OCI-LY3 (cell line): ENCODE measurements at regions not wholly inside any gene's neighbourhood (a gene's known extent, or its start where the extent isn't known, plus 50 kb on each side); places are given as distances from the start of the nearest gene placed in this dataset.

Source experiments
- H2AFZ ChIP-seq: fragments of 200-600, 300-600 bp; shearing (Covaris generic); 2 replicates; pipeline ENCODE4 v1.6.0; 2014; ENCODE audit warnings: antibody characterized with exemption, low read depth, low read length
- H3K27ac ChIP-seq: fragments of 200-600, 300-600 bp; sonication (generic); 2 replicates; pipeline ENCODE4 v1.5.1; 2014; ENCODE audit warnings: mild to moderate bottlenecking, low read length, moderate library complexity, mixed read lengths
- H3K27me3 ChIP-seq: fragments of 200-600, 300-600 bp; sonication (generic); 2 replicates; pipeline ENCODE4 v1.6.1; 2014; ENCODE audit warnings: low read depth, low read length, mixed read lengths
- H3K36me3 ChIP-seq: fragments of 200-600, 300-600 bp; sonication (generic); replicated peaks from 2 replicates; pipeline ENCODE3; 2014; ENCODE audit warnings: low read depth, low read length, mixed read lengths
- H3K4me1 ChIP-seq: fragments of 300-600, 200-600 bp; sonication (generic); 2 replicates; pipeline ENCODE4 v1.6.1; 2014; ENCODE audit warnings: low read length, mixed read lengths
- H3K4me2 ChIP-seq: fragments of 200-600, 300-600 bp; sonication (generic); 2 replicates; pipeline ENCODE4 v1.6.1; 2014; ENCODE audit warnings: low read length, mixed read lengths
- H3K4me3 ChIP-seq: fragments of 300-600, 200-600 bp; sonication (generic); 2 replicates; pipeline ENCODE4 v1.5.1; 2014; ENCODE audit warnings: antibody characterized with exemption, mild to moderate bottlenecking, low read length, moderate library complexity
- H3K79me2 ChIP-seq: fragments of 300-600, 200-600 bp; shearing (Covaris generic); 2 replicates; pipeline ENCODE4 v1.6.1; 2014; ENCODE audit warnings: mild to moderate bottlenecking, low read length, mixed read lengths
- H3K9ac ChIP-seq: fragments of 300-600, 200-600 bp; shearing (Covaris generic); 2 replicates; pipeline ENCODE4 v1.6.0; 2014; ENCODE audit warnings: mild to moderate bottlenecking, low read length, moderate library complexity
- H3K9me3 ChIP-seq: fragments of 200-600, 300-600 bp; shearing (Covaris generic); 2 replicates; pipeline ENCODE4 v1.6.1; 2014; ENCODE audit warnings: low read length, mixed read lengths; ENCODE audit not compliant: insufficient read depth
- H4K20me1 ChIP-seq: fragments of 200-600, 300-600 bp; sonication (generic); 2 replicates; pipeline ENCODE4 v1.6.1; 2016; ENCODE audit warnings: low read length, mixed read lengths; ENCODE audit not compliant: insufficient read depth
- CTCF ChIP-seq: fragments of 200-600, 300-600 bp; sonication (generic); IDR thresholded peaks from 2 replicates; pipeline ENCODE4 v1.5.1; 2014; ENCODE audit warnings: antibody characterized with exemption, low read length, low read depth
- EZH2phosphoT487 ChIP-seq: fragments of 200-600 bp; shearing (Covaris generic); IDR thresholded peaks from 2 replicates; pipeline ENCODE4 v1.6.1; 2018; ENCODE audit warnings: antibody characterized with exemption, mixed run types, low read depth

DNA sequence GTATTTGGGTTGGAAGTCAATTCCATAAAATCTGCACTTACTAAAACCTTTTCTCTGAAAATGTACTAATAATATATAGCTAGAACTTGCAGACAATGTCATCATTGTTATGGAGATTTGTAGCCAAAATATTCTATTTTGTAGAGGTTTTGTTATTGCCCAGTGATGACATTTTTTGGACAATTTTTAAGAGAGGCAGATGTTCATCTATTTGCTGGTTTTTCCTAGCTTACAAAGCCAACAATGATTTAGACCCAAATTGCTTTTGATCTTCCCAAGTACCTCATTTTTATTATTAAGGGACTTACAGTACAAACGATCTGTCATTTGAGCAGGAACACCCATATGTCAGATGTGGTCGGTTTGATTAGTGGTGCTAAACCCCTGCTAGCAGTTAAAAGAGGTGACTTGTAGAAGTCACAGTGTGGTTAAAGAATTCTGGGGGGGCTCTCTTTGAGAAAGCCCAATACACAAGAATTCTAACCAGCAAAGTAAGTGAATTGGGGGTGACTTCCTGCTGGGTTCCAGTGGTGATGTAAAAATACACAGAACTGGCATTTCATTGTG, 136.2 kb downstream of the KIT start:
- Histone ChIP-seq H3K79me2 (no peaks in the 10 kb centered on the region), H4K20me1 (no peaks in the 10 kb centered on the region), H3K4me1 (no peaks in the 10 kb centered on the region), H3K36me3 (no peaks in the 10 kb centered on the region), H3K27me3 (no peaks in the 10 kb centered on the region), H3K27ac (no peak overlapping the region), H3K9ac (no peak overlapping the region), H3K4me2 (no peak overlapping the region), H3K4me3 (no peak overlapping the region), H2AFZ (no peak overlapping the region), H3K9me3 (no peaks in the 10 kb centered on the region)
- no peak for TF ChIP-seq EZH2phosphoT487
- TF ChIP-seq CTCF = no peak
